IMR-90 (cell line): ENCODE measurements at regions not wholly inside any gene's neighbourhood (a gene's known extent, or its start where the extent isn't known, plus 50 kb on each side); places are given as distances from the start of the nearest gene placed in this dataset.

Source experiments
- CEBPB ChIP-seq: IDR thresholded peaks from 2 replicates; pipeline ENCODE4 v1.6.1; 2012; ENCODE audit warnings: low read depth, low read length, improper control_type of control experiment
- POLR2A ChIP-seq: IDR thresholded peaks from 2 replicates; pipeline ENCODE4 v1.6.1; 2012; ENCODE audit warnings: mild to moderate bottlenecking, low read depth, low read length
- RCOR1 ChIP-seq: IDR thresholded peaks from 2 replicates; pipeline ENCODE4 v1.6.1; 2012; ENCODE audit warnings: mild to moderate bottlenecking, low read length, improper control_type of control experiment; ENCODE audit not compliant: insufficient replicate concordance
- RFX5 ChIP-seq: IDR thresholded peaks from 2 replicates; pipeline ENCODE4 v1.8.0; 2012; ENCODE audit warnings: low read depth, mild to moderate bottlenecking, low read length, moderate library complexity
- TF ChIP-seq, protein P1 (sequence below): conservative IDR thresholded peaks from 2 replicates; pipeline ENCODE4 v1.5.1; 2012; ENCODE audit warnings: mild to moderate bottlenecking, low read depth, low read length, improper control_type of control experiment

GRCh38 chrX:140362861-140363260 lies 142.0 kb downstream of the SOX3 start:
- no peak for TF ChIP-seq CEBPB
- TF ChIP-seq, protein P1, sequence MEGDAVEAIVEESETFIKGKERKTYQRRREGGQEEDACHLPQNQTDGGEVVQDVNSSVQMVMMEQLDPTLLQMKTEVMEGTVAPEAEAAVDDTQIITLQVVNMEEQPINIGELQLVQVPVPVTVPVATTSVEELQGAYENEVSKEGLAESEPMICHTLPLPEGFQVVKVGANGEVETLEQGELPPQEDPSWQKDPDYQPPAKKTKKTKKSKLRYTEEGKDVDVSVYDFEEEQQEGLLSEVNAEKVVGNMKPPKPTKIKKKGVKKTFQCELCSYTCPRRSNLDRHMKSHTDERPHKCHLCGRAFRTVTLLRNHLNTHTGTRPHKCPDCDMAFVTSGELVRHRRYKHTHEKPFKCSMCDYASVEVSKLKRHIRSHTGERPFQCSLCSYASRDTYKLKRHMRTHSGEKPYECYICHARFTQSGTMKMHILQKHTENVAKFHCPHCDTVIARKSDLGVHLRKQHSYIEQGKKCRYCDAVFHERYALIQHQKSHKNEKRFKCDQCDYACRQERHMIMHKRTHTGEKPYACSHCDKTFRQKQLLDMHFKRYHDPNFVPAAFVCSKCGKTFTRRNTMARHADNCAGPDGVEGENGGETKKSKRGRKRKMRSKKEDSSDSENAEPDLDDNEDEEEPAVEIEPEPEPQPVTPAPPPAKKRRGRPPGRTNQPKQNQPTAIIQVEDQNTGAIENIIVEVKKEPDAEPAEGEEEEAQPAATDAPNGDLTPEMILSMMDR = no peak
- no peak for TF ChIP-seq POLR2A
- TF ChIP-seq RFX5 = no peak
- TF ChIP-seq RCOR1 = no peak
